HepG2 (cell line): ENCODE measurements at regions not wholly inside any gene's neighbourhood (a gene's known extent, or its start where the extent isn't known, plus 50 kb on each side); places are given as distances from the start of the nearest gene placed in this dataset.

Experiments used
- CTCF ChIP-seq: sonication (generic); formaldehyde crosslinking; IDR thresholded peaks from 2 replicates; pipeline ENCODE4 v1.5.0; 2020; ENCODE audit warnings: mild to moderate bottlenecking, missing genetic modification reagents, moderate library complexity
- FOXA1 ChIP-seq, 2 experiments: fragments of 450-650 bp in 1 of 2; sonication (generic) in 1 of 2; formaldehyde crosslinking in 1 of 2; IDR thresholded peaks; 2 replicates each; pipeline versions ENCODE4 v1.4.0 to v1.6.1; 2016 to 2020; ENCODE audit warnings: missing genetic modification reagents in 1 of 2
- KAT8 ChIP-seq: IDR thresholded peaks from 2 replicates; pipeline ENCODE4 v1.6.1; 2016; ENCODE audit warnings: missing genetic modification reagents, missing compliant biosample characterization
- KDM1A ChIP-seq: IDR thresholded peaks from 2 replicates; pipeline ENCODE4 v1.6.1; 2016; ENCODE audit warnings: missing compliant biosample characterization
- KLF13 ChIP-seq: sonication (generic); formaldehyde crosslinking; IDR thresholded peaks from 2 replicates; pipeline ENCODE4 v1.4.0; 2020; ENCODE audit warnings: mild to moderate bottlenecking, missing genetic modification reagents
- MAFK ChIP-seq, 2 experiments: IDR thresholded peaks in 1 of 2; conservative IDR thresholded peaks in 1 of 2; 2 replicates each; pipeline ENCODE4 v1.6.1; 2011; ENCODE audit warnings: improper control_type of control experiment in 2 of 2, low read length in 2 of 2
- NONO ChIP-seq, 2 experiments: fragments of 450-650 bp in 1 of 2; sonication (generic) in 1 of 2; formaldehyde crosslinking in 1 of 2; IDR thresholded peaks in 1 of 2; conservative IDR thresholded peaks in 1 of 2; 2 replicates each; pipeline versions ENCODE4 v1.6.1 to v1.8.0; 2017 to 2022; ENCODE audit warnings: mild to moderate bottlenecking in 1 of 2, missing genetic modification reagents in 1 of 2, moderate library complexity in 1 of 2
- YY1 ChIP-seq: IDR thresholded peaks from 2 replicates; pipeline ENCODE4 v1.6.1; 2011; ENCODE audit warnings: low read length, low read depth, moderate library complexity, mild to moderate bottlenecking; ENCODE audit not compliant: insufficient read depth, insufficient replicate concordance
- ZNF563 ChIP-seq: sonication (generic); formaldehyde crosslinking; IDR thresholded peaks from 2 replicates; pipeline ENCODE4 v1.8.0; 2022; ENCODE audit warnings: mild to moderate bottlenecking, moderate library complexity, missing genetic modification reagents
- ZNF644 ChIP-seq: IDR thresholded peaks from 2 replicates; pipeline ENCODE4 v1.6.1; 2016; ENCODE audit warnings: low read depth

DNA sequence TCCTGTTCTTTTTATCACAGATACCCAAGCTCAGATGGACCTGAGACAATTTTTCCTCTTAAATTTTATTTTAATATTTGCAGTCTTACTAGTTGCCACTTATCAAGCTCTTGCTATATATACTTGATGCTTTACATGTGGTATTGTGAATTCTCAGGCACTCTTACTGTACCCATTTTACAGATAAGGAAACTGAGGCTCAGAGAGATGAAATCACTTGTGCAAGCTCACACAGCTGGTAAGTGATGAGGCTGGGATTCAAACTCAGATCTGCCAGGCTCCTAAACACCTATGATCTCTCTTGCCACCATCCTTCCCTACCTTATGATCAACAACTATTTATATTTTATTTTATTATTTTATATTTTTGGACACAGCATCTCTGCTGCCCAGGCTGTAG lies 133.0 kb upstream of the LHX5 start:
- TF ChIP-seq NONO (IDR thresholded peaks at IDR 0.05) = no peak
- TF ChIP-seq NONO (CRISPR knock-in tag; conservative IDR thresholded peaks at IDR 0.05) = no peak
- no peak for TF ChIP-seq YY1
- TF ChIP-seq FOXA1 (IDR thresholded peaks at IDR 0.05) = no peak
- no peak for TF ChIP-seq FOXA1 (CRISPR knock-in tag; IDR thresholded peaks at IDR 0.05)
- TF ChIP-seq KLF13 (CRISPR knock-in tag) = no peak
- no peak for TF ChIP-seq MAFK (conservative IDR thresholded peaks at IDR 0.05 in 1 of 2, IDR thresholded peaks at IDR 0.05 in 1 of 2; ENCODE audit: low read length in 2 of 2)
- no peak for TF ChIP-seq KDM1A
- no peak for TF ChIP-seq CTCF (CRISPR knock-in tag)
- TF ChIP-seq KAT8 (CRISPR knock-in tag) = no peak
- TF ChIP-seq ZNF644 (CRISPR knock-in tag) = no peak
- no peak for TF ChIP-seq ZNF563 (CRISPR knock-in tag)
